GM18520 (cell line): ENCODE measurements at regions not wholly inside any gene's neighbourhood (a gene's known extent, or its start where the extent isn't known, plus 50 kb on each side); places are given as distances from the start of the nearest gene placed in this dataset.
"Not testable (repeated sequence)": the region's sequence is repeated elsewhere in the genome, so short reads cannot be mapped to it uniquely, and the experiment has no call there.

ENCODE experiments used
- ATAC-seq: cut with Tn5 transposase; IDR thresholded peaks from one replicate; pipeline ENCODE4 v1.9.1; 2021; ENCODE audit not compliant: unreplicated experiment

DNA sequence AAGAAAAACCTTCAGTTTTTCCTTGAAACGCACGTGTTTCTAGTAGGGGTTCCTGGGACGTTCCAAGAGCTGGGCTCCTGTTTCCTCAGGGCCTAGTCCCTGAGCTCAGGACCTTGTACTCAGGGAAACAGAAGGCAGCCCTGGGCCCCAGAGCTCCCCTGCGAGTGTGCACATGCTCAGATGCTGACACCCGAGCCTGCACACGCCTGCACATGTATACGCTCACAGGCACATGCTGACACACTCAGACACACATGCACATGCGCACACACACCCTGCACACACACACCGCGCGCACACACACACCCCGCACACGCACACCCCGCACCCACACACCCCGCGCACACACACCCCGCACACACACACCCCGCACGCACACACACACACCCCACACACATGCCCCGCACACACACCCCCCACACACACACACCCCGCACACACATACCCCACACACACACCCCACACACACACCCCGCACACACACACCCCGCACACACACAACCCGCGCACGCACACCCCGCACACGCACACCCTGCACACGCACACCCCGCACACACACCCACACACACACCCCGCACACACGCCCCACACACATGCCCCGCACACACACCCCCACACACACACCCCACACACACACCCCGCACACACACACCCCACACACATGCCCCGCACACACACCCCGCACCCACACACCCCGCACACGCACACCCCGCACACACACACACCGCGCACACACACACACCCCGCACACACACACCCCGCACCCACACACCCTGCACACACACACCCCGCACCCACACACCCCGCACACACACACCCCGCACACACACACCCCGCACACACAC is 52.2 kb downstream of the CALML3 start:
- no peak for ATAC-seq

DNA sequence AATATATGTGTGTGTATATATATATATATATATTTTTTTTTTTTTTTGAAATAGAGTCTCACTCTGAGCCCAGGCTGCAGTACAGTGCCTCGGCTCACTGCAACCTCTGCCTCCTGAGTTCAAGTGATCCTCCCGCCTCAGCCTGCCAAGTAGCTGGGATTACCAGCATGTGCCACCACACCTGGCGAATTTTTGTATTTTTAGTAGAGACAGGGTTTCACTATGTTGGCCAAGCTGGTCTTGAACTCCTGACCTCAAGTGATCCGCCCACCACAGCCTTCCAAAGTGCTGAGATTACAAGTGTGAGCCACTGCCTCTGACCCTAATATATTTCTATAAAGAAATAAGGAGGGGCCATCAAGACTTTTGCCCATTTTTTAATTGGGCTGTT is 55.3 kb downstream of the CALML3 start:
- ATAC-seq: not testable (repeated sequence)

DNA sequence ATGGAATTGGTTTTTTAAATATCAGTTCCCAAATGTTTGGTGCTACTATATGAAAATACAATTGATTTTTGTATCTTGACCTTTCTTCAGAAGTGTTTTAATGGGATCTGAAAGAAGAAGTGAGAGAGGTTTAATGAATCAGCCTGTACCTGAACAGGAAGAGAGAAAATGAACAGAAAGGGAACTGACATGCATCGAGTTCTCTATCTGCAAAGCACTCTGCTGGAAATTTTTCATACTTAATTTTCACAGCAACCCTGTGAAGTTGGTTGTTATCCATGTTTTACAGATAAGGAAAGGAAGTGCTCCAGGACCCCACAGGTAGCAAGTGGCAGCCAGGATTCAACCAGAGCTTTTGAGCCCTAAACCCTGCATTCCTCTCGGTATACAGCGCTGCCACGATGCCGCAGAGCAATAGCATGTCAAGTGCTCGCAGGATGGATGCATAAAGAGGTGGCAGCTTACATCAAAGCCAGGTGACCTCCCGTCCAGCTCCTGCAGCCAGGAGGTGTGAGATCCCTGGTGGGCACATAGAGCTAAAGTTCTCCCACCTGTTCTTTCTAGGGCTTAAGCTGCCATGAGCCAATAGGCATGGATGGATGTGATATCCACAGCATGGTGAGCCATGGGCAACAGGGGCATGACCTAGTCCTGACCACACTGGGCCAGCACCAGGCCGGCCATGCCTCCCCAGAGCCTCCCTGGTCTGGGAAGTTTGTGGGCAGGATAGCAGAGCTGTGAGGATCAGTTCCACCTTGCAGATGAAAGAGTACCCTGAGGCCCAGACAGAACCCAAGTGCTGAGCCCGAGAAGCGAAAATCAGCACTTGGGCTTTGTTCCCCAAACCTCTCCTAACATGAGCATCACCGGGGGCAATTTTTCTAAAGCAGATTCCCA is 57.2 kb downstream of the CALML3 start:
- ATAC-seq: peak; percentile 36

DNA sequence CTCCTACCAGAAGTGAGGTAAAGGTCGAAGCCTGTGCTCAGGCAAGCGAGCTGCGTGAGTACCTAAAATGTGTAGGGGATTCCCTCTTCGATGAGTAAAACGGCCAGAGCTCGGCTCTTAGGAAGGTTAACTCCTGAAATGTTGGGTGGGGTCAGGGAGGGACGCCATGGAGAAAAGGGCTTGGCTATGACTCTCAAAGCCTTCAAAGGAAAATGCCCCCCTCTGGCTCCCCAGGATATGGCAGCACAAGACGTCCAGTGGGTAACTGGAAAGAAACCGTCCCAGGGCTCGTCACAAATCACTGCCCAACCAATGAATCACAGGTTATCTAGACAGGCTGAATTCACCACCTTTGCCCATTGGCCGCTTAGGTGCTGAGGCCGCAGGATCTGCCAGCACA is 58.0 kb downstream of the CALML3 start:
- ATAC-seq: no peak

DNA sequence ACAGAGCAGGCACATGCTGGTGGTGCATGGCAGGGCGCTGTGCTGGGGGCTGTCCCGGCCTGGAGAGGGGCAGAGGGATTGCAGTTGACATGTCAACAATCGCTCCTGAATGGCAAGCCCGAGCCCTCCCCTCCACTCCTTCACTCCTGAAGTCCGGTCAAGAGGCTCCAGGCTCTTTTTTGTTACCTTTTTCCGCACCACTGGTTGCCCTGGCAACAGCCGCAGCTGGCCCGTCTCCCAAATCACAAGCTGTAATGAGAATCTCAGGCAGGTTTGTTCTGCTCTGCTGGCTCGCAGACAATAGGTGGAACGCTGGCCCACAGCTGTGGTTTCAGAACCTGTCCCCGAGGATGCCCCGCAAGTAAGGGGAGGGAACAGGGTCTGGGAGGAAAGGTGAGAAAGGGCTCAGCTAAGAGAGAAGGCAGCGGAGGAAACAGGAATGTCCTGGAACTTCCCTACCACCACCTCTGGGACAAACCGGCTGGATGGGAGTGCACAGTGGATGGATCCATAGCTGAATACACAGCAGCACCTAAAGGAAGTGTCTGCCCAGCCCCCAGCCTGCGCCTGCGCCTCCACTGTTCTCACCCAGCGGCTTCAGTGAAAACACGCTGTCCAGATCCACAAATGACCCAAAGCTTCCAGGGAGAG is 58.9 kb downstream of the CALML3 start:
- no peak for ATAC-seq

DNA sequence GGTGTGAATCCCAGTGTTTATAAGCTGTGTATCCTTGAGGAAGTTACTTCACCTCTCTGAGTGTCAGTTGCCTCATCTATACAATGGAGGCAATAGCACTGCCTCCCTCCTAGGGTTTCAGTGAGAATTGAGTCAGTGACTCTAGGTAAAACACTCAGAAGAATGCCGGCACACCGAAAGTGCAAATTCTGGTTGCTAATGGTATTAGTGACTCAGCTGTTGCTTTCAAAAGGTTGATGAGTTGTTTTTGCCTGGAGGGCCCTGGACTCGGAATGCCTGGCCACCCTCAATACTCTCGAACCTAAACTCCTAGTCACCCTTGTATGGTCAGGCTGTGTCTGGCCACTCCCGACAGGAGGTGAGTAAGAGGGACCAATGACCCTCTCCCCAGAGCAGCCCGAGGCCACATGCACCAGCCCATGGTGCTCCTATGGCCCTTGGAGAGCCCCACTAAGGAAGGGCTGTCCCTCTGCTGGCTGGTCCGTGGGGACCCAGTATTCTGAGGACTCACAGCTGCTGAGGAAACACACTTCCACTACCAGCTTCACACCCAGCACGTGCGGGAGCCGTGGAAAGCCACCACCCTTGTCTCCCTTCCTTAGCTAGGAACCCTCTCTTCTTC is 60.2 kb downstream of the CALML3 start:
- ATAC-seq: peak; percentile 74

DNA sequence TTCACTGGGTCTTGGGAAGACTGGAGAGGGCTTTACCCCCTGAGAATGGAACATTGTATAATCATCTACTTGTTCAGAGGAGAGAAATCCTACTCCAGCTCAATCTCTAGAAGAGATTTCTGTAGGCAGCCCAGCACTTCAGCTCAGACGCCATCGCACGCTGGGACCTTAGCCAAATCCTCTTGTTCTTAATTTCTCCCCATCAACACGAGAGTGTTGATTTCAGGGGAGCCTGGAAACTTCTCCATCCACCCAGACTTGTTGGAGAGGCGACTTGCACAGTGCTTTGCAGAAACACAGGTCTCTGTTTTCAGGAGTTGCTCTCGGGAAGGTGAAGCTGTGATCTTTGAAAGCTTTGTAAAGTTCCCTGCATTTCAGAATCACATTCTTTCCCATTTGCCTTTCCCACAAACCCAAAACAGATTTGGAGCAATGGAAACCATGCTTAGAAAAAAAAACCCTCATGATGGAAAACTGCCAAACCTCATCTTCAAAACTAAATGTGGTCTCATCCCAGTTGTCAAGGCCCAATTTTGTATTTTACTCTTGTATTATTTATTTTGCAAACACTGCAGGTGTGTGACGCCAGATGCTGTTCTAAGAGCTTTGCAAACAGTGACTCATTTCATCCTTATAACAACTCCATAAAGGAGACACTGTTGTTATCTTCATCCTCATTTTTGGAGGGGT is 60.9 kb downstream of the CALML3 start:
- ATAC-seq: no peak

DNA sequence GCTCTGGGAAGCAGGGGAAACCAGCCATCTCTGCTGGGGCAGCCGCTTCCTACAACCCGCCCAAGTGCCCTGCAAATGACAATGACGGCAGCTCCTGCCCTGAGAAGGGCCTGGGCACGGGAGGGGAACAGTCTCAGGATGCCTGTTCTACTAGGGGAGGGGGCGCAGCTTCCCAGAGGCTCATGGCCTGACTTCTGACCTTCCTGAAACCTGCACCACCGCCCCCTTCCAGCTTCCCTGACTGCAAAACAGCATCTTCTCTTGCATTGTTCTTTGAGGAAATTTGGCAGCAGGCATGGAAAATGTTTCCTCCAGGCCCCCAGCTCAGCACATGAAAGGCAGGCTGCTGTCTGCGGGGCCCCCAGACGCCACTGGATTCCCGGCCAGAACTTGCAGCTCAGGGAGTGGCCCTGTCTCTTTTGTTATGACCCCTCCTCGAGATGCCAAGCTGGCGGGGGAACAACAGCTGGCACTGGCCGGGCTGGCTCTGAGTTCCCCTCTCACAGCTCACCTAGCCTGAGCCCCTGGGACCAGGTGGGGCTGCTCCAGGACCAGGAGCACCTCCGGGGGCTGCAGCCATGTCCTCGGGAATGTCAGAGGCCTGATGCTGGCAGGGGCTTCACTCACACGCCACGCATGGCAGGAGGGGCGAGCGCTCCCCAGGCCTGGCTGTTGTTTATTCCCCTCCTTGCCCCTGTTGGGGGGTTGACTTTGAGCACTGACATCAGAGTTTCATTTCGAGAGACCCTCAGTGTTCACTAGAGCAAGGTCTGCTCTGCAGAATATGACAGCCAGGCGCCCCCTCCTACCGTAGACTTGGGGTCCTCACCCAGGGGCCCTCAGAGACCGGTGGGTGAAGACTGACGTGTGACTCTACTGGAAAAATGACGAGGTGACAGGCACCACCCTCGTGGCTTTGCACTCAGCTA is 62.7 kb downstream of the CALML3 start:
- ATAC-seq: no peak

DNA sequence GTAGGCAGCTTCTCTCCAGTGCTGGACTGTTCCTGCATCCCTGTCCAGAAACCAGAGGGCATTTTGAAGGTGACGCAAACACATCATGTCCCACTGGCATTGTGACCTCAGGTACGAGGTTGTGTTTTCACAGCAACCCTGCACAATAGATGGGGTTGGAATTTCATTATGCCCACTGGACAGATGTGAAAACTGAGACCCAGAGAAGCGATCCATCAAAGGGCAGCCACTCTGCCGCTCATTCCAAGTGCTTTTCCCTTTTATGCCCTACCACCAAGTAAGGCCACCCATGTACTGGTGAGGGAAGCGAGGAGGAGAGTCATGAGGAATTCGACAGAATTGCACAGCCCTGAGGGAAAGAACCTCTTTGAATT is 63.3 kb downstream of the CALML3 start:
- ATAC-seq: no peak

DNA sequence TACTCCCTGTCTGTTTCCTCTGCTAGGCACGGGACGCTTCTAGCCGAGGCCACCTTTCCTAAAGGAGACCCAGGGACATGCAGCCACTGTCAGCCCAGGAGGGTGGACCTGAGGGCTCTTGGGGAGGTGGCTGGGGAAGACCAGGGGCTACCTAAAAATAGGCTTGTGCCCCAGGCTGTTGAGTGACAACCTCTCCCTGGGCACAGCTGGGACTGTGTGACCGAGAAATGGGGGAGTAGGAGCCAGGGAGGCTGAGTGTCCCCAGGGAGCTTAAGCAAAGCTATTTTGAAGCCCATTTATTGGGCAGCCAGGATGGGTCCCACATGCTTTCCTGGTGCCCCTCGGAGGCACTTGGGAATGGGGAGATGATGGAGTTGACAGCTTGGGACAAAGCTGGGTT is 63.8 kb downstream of the CALML3 start:
- no peak for ATAC-seq
